Mesothelial cell of epicardium (in vitro differentiated cells): ENCODE measurements at regions not wholly inside any gene's neighbourhood (a gene's known extent, or its start where the extent isn't known, plus 50 kb on each side); places are given as distances from the start of the nearest gene placed in this dataset.
"Not testable (repeated sequence)": the region's sequence is repeated elsewhere in the genome, so short reads cannot be mapped to it uniquely, and the experiment has no call there.

Source experiments
- DNase-seq, 2 experiments: peaks; one replicate each; pipeline ENCODE4 v3.0.0; 2021; ENCODE audit warnings: low spot score in 2 of 2; ENCODE audit not compliant: unreplicated experiment in 2 of 2
- H3K27ac Mint-ChIP-seq: 2 replicates; pipeline ENCODE4 v1.8.0; 2021; ENCODE audit warnings: mixed read lengths
- H3K27me3 Mint-ChIP-seq: 2 replicates; pipeline ENCODE4 v1.8.0; 2021; ENCODE audit warnings: low read depth, mixed read lengths
- H3K36me3 Mint-ChIP-seq: 2 replicates; pipeline ENCODE4 v1.8.0; 2021; ENCODE audit warnings: mixed read lengths
- H3K4me1 Mint-ChIP-seq: 2 replicates; pipeline ENCODE4 v1.8.0; 2021; ENCODE audit warnings: mixed read lengths
- H3K4me3 Mint-ChIP-seq: 2 replicates; pipeline ENCODE4 v1.8.0; 2021; ENCODE audit warnings: mild to moderate bottlenecking, moderate library complexity, mixed read lengths
- H3K9me3 Mint-ChIP-seq: 2 replicates; pipeline ENCODE4 v1.8.0; 2021; ENCODE audit warnings: mixed read lengths
- TF ChIP-seq, protein P1 (sequence below): fragments of 200-600 bp; sonication (generic); IDR thresholded peaks from one replicate; pipeline ENCODE4 v1.5.0; 2021; ENCODE audit warnings: antibody characterized with exemption; ENCODE audit not compliant: unreplicated experiment

DNA sequence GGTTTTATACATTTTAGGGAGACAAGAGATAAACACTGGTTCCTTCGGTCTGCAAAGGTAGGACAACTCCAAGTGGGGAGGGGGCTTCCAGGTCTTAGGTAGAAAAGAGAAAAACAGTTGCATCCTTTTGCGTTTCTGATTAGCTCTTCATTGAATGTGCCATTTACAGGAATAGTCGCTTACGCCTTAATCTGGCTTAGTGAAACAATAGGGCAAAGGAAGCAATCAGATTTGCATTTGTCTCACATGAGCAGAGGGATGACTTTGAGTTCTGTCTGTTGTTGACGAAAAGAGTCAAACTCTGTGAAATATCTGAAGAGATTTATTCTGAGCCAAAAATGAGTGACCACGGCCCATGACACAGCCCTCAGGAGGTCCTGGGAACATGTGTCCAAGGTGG is 166.0 kb upstream of the ATP10A start:
- Mint-ChIP-seq H3K36me3 (no peaks in the 10 kb centered on the region), H3K27ac (no peak overlapping the region), H3K9me3 (no peaks in the 10 kb centered on the region), H3K4me3 (no peak overlapping the region), H3K27me3 (peaks cover 4% of the 10 kb centered on the region), H3K4me1 (peaks cover 31% of the 10 kb centered on the region)
- DNase-seq = no peak
- TF ChIP-seq, protein P1, sequence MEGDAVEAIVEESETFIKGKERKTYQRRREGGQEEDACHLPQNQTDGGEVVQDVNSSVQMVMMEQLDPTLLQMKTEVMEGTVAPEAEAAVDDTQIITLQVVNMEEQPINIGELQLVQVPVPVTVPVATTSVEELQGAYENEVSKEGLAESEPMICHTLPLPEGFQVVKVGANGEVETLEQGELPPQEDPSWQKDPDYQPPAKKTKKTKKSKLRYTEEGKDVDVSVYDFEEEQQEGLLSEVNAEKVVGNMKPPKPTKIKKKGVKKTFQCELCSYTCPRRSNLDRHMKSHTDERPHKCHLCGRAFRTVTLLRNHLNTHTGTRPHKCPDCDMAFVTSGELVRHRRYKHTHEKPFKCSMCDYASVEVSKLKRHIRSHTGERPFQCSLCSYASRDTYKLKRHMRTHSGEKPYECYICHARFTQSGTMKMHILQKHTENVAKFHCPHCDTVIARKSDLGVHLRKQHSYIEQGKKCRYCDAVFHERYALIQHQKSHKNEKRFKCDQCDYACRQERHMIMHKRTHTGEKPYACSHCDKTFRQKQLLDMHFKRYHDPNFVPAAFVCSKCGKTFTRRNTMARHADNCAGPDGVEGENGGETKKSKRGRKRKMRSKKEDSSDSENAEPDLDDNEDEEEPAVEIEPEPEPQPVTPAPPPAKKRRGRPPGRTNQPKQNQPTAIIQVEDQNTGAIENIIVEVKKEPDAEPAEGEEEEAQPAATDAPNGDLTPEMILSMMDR = no peak

DNA sequence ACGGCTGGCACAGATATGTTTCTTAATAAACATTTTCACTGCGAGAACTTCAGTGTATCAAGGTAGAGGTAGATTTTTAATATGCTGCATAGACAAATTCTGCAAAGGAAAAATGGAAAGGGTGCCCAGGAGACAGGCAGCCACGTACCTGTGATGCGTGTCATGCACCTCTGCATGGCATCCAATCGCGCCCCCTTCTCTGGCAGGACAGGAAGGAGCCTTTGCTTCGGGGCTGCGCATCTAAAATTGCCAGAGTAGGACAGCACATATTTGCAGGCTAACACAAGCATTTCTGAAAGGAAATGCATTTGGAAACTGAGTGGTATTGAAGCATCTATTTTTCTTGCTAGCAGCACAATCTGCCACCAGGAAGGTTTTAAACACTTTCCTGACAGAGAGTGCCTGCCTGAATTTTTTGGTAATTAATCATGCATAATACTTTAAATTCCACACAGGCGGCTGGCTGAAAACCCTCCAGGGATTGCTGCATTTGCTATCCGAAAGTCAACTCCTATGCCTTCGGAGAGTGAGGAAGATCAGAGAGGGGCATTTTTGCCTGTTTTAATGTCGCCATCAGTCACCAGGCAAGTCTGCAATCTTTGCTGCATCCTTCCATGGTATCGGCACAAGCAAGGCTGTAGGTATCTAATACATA is 165.1 kb upstream of the ATP10A start:
- no peak for DNase-seq
- peaks cover 4% of the 10 kb centered on the region for H3K27me3 Mint-ChIP-seq
- H3K9me3 Mint-ChIP-seq = no peaks in the 10 kb centered on the region
- H3K4me1 Mint-ChIP-seq = peaks cover 31% of the 10 kb centered on the region
- H3K36me3 Mint-ChIP-seq = no peaks in the 10 kb centered on the region
- no peak overlapping the region for H3K4me3 Mint-ChIP-seq
- H3K27ac Mint-ChIP-seq = peak overlapping the region; percentile 30
- TF ChIP-seq, protein P1 = no peak

DNA sequence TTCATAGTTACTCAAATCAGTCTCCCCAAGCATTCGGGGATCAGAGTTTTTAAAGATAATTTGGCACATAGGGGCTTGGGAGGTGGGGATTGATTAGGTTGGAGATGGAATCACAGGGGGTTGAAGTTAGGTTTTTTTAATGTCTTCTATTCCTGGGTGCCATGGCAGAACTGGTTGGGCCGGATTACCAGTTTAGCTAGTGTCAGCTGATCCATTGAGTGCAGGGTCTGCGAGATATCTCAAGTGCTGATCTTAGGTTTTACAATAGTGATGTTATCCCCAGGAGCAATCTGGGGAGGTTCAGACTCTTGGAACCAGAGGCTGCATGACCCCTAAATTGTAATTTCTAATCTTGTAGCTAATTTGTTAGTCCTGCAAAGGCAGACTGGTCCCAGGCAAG is 163.5 kb upstream of the ATP10A start:
- H3K27me3 Mint-ChIP-seq, H3K4me3 Mint-ChIP-seq, H3K9me3 Mint-ChIP-seq, H3K27ac Mint-ChIP-seq, DNase-seq, H3K36me3 Mint-ChIP-seq: not testable (repeated sequence)
- peaks cover 29% of the 10 kb centered on the region for H3K4me1 Mint-ChIP-seq

DNA sequence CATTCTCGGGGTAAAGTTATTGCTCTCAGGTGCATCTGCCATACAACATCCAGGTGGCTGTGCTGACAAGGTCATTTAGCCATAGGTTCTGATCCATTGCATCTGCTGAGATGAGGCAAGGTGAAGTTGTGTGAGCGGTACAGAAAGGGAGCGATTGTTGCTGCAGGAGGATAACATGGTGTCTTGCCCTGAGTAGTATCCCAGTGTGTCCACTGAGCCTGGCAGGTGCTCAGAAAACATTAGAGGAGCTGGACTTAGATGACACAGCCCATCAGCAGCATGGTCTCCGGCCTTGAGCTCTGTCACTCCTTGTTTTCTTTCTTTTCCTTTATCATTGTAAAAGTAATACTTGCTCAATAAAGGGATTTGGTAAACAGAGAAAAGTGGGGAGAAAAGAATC is 161.1 kb upstream of the ATP10A start:
- TF ChIP-seq, protein P1 = no peak
- peaks cover 31% of the 10 kb centered on the region for H3K4me1 Mint-ChIP-seq
- H3K4me3 Mint-ChIP-seq = no peak overlapping the region

DNA sequence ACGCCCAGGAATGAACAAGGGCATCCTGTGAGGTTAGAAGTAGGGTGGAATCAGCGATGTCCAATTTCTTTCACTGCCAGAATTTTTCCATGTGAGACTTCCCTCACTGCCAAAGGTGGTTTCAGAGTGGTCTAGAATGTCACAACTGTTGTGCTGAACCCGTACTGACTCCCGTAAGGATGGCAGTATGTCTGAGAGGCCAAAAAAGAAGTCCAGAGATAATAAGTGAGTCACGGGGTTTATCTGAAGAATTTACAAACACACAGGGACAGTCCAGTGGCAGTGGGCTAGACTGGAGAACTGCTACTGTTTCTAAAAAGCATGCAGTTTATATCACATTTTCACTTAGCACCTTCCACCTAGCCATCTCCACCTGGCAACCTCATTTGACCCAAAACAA is 160.6 kb upstream of the ATP10A start:
- Mint-ChIP-seq H3K27ac (no peak overlapping the region), H3K4me3 (no peak overlapping the region), H3K27me3 (no peaks in the 10 kb centered on the region), H3K9me3 (no peaks in the 10 kb centered on the region), H3K4me1 (peaks cover 29% of the 10 kb centered on the region), H3K36me3 (no peaks in the 10 kb centered on the region)
- DNase-seq = peak in 1 of 2 experiments; percentile 10
- TF ChIP-seq, protein P1 = no peak

More for the DNA sequence above, 161.1 kb upstream of the ATP10A start:
- no peaks in the 10 kb centered on the region for H3K9me3 Mint-ChIP-seq
- no peak overlapping the region for H3K27ac Mint-ChIP-seq
- peaks cover under 1% of the 10 kb centered on the region for H3K27me3 Mint-ChIP-seq
- no peak for DNase-seq
- no peaks in the 10 kb centered on the region for H3K36me3 Mint-ChIP-seq

DNA sequence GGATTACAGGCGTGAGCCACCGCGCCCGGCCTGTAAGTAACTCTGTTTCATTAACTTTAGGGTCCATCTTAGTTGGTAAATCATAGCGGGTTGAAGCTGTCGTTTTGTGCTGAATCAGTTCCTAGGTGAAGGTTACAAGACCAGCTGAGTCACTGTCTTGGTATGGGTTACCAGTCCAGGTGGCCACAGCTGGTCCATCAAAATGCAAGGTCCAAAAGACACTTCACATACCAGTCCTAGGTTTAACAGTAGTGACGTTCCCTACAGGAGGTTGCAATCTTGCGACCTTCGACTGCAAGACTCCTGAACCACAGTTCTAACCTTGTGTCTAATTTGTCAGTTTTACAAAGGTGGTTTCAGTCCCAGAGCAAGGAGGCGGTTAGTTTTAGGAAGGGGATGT is 160.1 kb upstream of the ATP10A start:
- no peaks in the 10 kb centered on the region for H3K9me3 Mint-ChIP-seq
- peaks cover 25% of the 10 kb centered on the region for H3K4me1 Mint-ChIP-seq
- H3K36me3 Mint-ChIP-seq = no peaks in the 10 kb centered on the region
- TF ChIP-seq, protein P1 = no peak
- H3K4me3 Mint-ChIP-seq = no peak overlapping the region
- no peaks in the 10 kb centered on the region for H3K27me3 Mint-ChIP-seq
- DNase-seq = peak in 1 of 2 experiments; percentile 27
- no peak overlapping the region for H3K27ac Mint-ChIP-seq
